ENCODE measurements at regions not wholly inside any gene's neighbourhood (a gene's known extent, or its start where the extent isn't known, plus 50 kb on each side); places are given as distances from the start of the nearest gene placed in this dataset.
"Not testable (repeated sequence)": the region's sequence is repeated elsewhere in the genome, so short reads cannot be mapped to it uniquely, and the experiment has no call there.

DNA sequence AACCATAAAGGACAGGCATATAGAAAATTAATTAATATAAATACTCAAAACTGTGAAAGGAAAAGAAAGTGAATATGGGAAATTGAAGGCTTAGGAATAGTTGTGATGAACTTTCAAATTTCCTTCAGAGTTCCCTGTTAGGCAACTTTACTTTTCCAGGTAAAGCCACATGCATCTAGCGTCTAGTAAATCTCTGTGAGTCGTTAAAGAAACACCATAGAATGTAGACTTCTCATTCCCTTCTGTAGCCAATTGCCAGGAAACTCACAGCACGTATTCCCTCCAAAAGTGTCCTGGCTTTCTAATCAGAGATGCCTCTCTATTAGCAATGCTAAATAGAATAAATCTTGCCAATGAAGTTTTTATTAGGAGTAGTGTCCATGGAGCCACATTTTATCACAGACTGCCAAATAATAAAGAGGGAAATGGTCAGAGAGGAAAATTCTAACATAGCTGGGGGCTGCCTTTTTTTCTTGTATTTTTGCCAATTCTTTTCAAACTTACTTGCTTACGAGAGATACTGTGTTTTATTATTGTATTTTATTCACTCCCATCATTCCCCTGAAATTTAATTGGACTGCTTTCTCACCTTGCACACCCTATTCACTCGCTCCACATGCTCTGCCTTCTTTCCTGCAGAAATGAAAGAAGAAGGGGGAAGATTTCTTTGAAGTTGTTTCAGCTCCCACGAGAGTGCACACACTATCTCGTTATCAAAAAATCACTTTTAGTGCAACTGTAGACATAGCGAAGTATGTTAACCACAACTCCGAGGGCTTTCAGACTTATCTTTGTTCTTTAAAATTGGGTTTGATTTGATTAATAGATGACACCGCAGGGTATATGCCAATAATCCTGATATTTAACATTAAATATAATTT, 439.0 kb downstream of the CSNK1G3 start:
- no peak for DNase-seq (ENCODE audit: low spot score)

DNA sequence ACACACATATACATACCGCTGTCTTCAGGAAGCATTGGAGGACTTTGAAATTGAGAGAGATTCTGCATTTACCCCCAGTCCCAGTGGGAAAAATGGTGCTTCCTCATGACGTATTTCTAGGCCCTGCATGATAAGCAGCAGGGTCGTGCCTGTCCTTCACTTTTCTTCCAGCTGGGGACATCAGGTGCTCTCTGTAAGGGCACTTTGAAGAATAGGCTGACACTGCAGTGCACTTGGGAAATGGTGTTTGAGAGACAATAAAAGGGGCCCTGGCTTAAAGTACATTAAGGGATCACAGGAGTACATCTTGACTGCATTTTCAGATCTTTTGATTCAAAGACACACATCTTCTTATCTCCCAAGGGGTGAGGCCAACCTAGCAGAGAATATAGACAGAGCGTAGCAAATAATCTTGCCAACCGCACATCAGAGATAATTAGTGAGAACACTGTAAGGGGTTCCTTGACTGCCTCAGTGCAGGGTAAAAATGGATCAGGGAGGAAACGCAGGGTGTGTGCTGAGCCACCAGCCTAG, 437.9 kb downstream of the CSNK1G3 start:
- DNase-seq (ENCODE audit: low spot score), result no peak

GRCh38 chr5:123949043-123949804, 437.2 kb downstream of the CSNK1G3 start:
- DNase-seq (ENCODE audit: low spot score), result no peak

GRCh38 chr5:123947797-123948196, 435.8 kb downstream of the CSNK1G3 start:
- no peak for DNase-seq (ENCODE audit: low spot score)

GRCh38 chr5:123945548-123945947, 433.6 kb downstream of the CSNK1G3 start:
- DNase-seq (ENCODE audit: low spot score), result no peak

GRCh38 chr5:123943151-123943550, 431.2 kb downstream of the CSNK1G3 start:
- DNase-seq (ENCODE audit: low spot score), result no peak

- DNase-seq (ENCODE audit: low spot score), result no peak
These were observed 428.4 kb downstream of the CSNK1G3 start for GRCh38 chr5:123940416-123940815.

- DNase-seq (ENCODE audit: low spot score), result no peak
These were observed 425.3 kb downstream of the CSNK1G3 start for GRCh38 chr5:123937230-123937629.

DNA sequence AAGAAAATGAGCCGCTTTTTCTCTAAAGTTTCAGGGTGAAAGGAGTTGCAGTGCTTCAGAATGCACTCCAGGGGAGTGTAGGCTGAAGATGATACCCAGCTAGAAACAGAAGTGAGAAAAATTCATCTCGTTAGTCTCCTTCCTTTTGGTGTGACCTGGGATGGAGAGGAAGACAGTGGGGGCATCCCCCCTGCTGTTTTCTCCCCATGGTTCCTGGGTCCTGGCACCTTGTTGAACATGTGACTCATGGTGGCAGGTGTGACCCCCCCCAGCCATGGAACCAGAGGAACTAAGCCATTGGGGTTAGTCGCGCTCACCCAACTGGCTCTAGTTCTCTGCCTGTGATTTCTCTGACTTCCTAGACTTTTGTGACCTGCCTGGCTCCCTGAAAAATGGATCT, 424.6 kb downstream of the CSNK1G3 start:
- DNase-seq (ENCODE audit: low spot score), result no peak

- not testable (repeated sequence) for DNase-seq (ENCODE audit: low spot score)
These were observed 421.8 kb downstream of the CSNK1G3 start for GRCh38 chr5:123933812-123934211.

DNA sequence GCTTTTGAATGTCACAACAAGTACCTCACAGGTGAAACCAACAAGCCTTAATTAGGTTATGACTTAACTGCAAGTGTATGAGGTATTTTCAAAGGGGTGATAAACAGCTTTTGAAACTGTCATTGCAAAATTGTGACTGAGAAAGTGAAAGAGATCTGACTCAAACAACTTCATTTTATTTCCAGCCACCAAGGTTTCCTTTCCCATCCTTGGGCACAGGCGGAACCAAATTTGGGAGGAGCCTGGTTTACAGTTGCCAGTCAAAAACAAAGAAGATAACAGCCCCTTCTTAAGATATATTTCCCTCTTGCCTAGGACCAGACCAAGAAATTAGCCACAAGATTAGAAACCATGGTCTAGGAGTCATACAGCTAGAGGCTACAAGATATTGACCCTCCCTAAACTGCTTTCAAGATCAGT, 417.1 kb downstream of the CSNK1G3 start:
- no peak for DNase-seq (ENCODE audit: low spot score)

GRCh38 chr5:123928401-123928800, 416.4 kb downstream of the CSNK1G3 start:
- DNase-seq (ENCODE audit: low spot score), result no peak

DNA sequence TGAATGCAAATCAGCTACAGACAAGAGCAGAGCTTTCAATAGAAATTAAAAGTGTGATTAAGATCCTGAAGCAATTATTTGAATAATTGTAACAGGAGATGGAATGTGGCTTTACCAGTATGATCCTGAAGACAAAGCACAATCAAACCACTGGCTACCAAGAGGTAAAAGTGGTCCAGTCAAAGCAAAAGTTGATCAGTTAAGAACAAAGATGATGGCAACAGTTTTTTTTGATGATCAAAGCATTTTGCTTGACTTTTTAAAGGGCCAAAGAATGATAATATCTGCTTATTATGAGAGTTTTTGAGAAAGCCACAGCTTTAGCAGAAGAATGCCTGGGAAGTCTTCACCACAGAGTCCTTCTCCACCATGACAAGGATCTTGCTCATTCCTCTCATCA, 409.2 kb downstream of the CSNK1G3 start:
- DNase-seq (ENCODE audit: low spot score), result no peak

DNA sequence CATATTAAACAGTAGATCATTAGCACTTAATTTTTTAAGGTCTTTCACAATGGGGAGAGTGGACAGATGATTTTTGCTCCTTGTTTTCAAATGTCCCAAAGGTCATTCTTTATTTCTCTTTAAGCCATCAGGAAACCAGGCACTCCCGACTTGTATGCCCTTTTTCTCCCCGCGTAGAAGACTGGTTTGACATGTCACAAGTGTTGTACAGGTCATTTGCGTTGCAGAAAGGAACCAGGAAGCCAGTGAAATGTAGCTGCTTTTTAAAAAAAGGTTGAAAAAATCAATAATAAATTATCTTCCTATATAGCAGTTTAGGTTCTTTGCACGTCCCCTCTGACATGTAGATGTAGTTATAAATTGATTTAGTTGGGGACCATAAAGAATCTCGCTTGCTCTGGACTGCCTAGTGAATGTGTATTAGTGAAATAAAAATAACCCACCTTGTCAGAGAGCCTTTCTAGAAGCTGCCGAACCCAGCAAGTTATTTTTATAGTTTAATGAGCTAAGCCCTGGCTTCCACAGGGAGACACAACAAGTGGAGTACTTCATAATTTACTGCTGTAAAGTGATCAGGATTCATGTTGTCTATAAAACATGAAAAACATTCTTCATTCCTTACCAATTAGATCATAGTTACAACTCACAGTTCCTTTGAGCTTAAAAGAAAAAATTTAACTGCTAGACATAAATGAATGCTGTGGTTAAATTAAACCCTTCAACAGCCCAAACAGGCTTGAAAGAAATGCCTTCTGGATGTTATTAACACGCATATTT, 404.6 kb downstream of the CSNK1G3 start:
- no peak for DNase-seq (ENCODE audit: low spot score)

- DNase-seq (ENCODE audit: low spot score), result no peak
These were observed 402.4 kb downstream of the CSNK1G3 start for GRCh38 chr5:123914333-123914732.

GRCh38 chr5:123907349-123907748, 395.4 kb downstream of the CSNK1G3 start:
- no peak for DNase-seq (ENCODE audit: low spot score)

- DNase-seq (ENCODE audit: low spot score), result no peak
These were observed 394.8 kb downstream of the CSNK1G3 start for GRCh38 chr5:123906698-123907295.

GRCh38 chr5:123885081-123885480, 373.1 kb downstream of the CSNK1G3 start:
- no peak for DNase-seq (ENCODE audit: low spot score)

DNA sequence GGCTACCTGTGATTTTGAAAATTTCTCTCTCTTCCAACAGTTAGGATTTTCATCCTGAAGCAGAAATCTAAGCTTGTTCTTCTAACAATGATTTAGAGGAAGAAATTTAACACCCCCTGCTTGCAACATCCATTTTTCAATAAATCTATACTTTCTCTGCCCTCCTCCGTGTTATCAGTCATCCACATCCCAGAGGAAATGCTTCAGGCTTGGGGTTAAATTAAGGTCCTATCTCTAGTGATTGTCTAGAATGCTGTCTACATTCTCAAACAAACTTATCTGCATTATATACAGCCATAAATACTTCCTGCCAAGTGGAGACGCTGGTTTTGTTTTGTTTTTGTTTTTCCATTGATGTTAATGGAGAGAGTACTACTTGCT, 371.0 kb downstream of the CSNK1G3 start:
- no peak for DNase-seq (ENCODE audit: low spot score)

GRCh38 chr5:123882319-123882964, 370.5 kb downstream of the CSNK1G3 start:
- no peak for DNase-seq (ENCODE audit: low spot score)

- no peak for DNase-seq (ENCODE audit: low spot score)
These were observed 369.8 kb downstream of the CSNK1G3 start for GRCh38 chr5:123881759-123882244.

Measured in ureter (tissue), 1 donor.